Ovary (tissue), 7 donors: ENCODE measurements at regions not wholly inside any gene's neighbourhood (a gene's known extent, or its start where the extent isn't known, plus 50 kb on each side); places are given as distances from the start of the nearest gene placed in this dataset.
"Not testable (repeated sequence)": the region's sequence is repeated elsewhere in the genome, so short reads cannot be mapped to it uniquely, and the experiment has no call there.

Experiments
- DNase-seq, 5 donors: peaks; one replicate each; pipeline ENCODE4 v3.0.0-alpha.2; 2019 to 2020
- H3K27ac ChIP-seq, 2 donors: fragments of 200-600 bp; one replicate each; pipeline versions ENCODE4 v1.5.1 to v1.8.0; 2019 to 2022
- H3K27me3 ChIP-seq: fragments of 200-600 bp; one replicate; pipeline ENCODE4 v1.8.0; 2022
- H3K36me3 ChIP-seq: fragments of 200-600 bp; sonication (generic); one replicate; pipeline ENCODE4 v1.5.1; 2019
- H3K4me1 ChIP-seq: one replicate; pipeline ENCODE4 v1.8.1; 2013; ENCODE audit warnings: mild to moderate bottlenecking, moderate library complexity; ENCODE audit not compliant: insufficient read depth
- H3K4me3 ChIP-seq: fragments of 200-600 bp; sonication (generic); one replicate; pipeline ENCODE4 v1.5.1; 2017
- H3K9me3 ChIP-seq, 2 donors: fragments of 200-600 bp in 1 of 2; sonication (generic) in 1 of 2; one replicate each; pipeline versions ENCODE4 v1.5.1 to v1.8.1; 2013 to 2019; ENCODE audit warnings: mild to moderate bottlenecking in 1 of 2, moderate library complexity in 1 of 2
- EP300 ChIP-seq: sonication (generic); formaldehyde crosslinking; IDR thresholded peaks from one replicate; pipeline ENCODE4 v1.6.1; 2017; ENCODE audit warnings: antibody characterized with exemption
- POLR2A ChIP-seq: fragments of 450-650 bp; IDR thresholded peaks from one replicate; pipeline ENCODE4 v1.6.1; 2017; ENCODE audit warnings: antibody characterized with exemption, mild to moderate bottlenecking, moderate library complexity
- WGBS, 3 donors: extraction: QIAGEN DNeasy Blood & Tissue Kit in 1 of 3; methylation state at CpG; one replicate each; pipeline versions ENCODE4 v1.1.5 to v1.1.7; 2013 to 2017; 5-methylcytosine and 5-hydroxymethylcytosine counted together
- intact Hi-C, 4 donors: fragments of 100-400 bp; cut with DNase I; formaldehyde crosslinking; loops; one replicate each; pipeline versions ENCODE4 v1.11.0 to v1.15.1; 2022 to 2023
- TF ChIP-seq, protein P1 (sequence below), 3 donors: fragments of 450-650 bp in 2 of 3; fragments of 200-600 bp in 1 of 3; IDR thresholded peaks; one replicate each; pipeline versions ENCODE4 v1.5.1 to v1.8.0; 2016 to 2022; ENCODE audit warnings: antibody characterized with exemption in 3 of 3, mild to moderate bottlenecking in 1 of 3
- donor health status: DM: no; HTN: no; CAD: no; lungs with moderate emphysema.
- donor health status: DM: no; HTN: no; CAD: no.
- donor health status: Bipolar disorder and iron deficiency.
- donor health status: DM: no; HTN: no; CAD: no.
- donor health status: DM: yes; HTN: yes; CAD: no.

DNA sequence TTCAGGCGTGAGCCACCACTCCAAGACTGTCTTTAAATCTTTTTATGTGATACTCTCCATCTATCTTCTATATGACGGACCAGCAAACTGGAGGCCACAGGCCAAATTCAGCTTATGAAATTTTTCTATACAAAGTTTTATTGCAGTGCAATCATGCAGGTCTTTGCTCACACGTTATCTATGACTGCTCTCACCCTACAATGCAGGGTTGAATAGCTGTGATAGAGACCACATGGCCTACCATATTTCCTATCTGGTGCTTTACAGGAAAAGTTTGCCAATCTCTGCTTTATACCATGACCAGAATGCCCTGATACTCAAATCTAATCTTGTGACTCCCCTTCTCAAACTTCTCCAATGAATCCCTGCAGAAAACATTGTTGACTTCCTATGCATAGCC lies 89.5 kb upstream of the ACBD5 start:
- intact Hi-C loops: no loop called here
- Histone ChIP-seq H3K4me3 (no peak overlapping the region), H3K27me3 (no peaks in the 10 kb centered on the region), H3K4me1 (no peaks in the 10 kb centered on the region), H3K36me3 (no peaks in the 10 kb centered on the region), H3K27ac (no peak overlapping the region), H3K9me3 (no peaks in the 10 kb centered on the region)
- WGBS, 3 donors: 72 to 77% (median 74%) methylated on average over 3 of the region's 3 CpGs
- no peak for DNase-seq
- TF ChIP-seq, protein P1, sequence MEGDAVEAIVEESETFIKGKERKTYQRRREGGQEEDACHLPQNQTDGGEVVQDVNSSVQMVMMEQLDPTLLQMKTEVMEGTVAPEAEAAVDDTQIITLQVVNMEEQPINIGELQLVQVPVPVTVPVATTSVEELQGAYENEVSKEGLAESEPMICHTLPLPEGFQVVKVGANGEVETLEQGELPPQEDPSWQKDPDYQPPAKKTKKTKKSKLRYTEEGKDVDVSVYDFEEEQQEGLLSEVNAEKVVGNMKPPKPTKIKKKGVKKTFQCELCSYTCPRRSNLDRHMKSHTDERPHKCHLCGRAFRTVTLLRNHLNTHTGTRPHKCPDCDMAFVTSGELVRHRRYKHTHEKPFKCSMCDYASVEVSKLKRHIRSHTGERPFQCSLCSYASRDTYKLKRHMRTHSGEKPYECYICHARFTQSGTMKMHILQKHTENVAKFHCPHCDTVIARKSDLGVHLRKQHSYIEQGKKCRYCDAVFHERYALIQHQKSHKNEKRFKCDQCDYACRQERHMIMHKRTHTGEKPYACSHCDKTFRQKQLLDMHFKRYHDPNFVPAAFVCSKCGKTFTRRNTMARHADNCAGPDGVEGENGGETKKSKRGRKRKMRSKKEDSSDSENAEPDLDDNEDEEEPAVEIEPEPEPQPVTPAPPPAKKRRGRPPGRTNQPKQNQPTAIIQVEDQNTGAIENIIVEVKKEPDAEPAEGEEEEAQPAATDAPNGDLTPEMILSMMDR (IDR thresholded peaks at IDR 0.05): no peak
- TF ChIP-seq EP300: no peak

- TF ChIP-seq, protein P1 (IDR thresholded peaks at IDR 0.05): no peak
- TF ChIP-seq EP300 (no peak), POLR2A (no peak)
- Histone ChIP-seq H3K4me3 (no peak overlapping the region), H3K9me3 (no peaks in the 10 kb centered on the region), H3K27ac (no peak overlapping the region), H3K27me3 (no peaks in the 10 kb centered on the region), H3K4me1 (no peaks in the 10 kb centered on the region), H3K36me3 (no peaks in the 10 kb centered on the region)
- intact Hi-C loops: no loop called here
- 94 to 98% (median 94%) methylated on average over 1 of the region's 1 CpG for WGBS, 3 donors
- no peak for DNase-seq
Measured at GRCh38 chr10:27328946-27329345, 88.3 kb upstream of the ACBD5 start.

DNA sequence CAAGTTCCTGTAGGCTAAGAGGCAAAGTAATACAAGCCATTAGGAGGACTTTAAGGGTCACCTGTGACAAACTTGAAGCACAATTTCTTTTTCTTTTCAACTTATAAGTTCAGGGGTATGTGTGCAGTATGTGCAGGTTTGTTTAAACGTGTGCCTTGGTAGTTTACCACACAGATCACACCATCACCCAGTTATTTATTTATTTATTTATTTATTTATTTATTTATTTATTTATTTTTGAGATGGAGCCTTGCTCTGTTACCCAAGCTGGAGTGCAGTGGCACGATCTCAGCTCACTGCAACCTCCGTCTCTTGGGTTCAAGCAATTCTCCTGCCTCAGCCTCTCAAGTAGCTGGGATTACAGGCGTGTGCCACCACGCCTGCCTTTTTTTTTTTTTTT lies 86.2 kb upstream of the ACBD5 start:
- H3K36me3 ChIP-seq, H3K27ac ChIP-seq, H3K4me1 ChIP-seq, H3K9me3 ChIP-seq, DNase-seq, intact Hi-C loops, H3K27me3 ChIP-seq, H3K4me3 ChIP-seq: not testable (repeated sequence)
- 85 to 91% (median 86%) methylated on average over 5 of the region's 5 CpGs for WGBS, 3 donors

DNA sequence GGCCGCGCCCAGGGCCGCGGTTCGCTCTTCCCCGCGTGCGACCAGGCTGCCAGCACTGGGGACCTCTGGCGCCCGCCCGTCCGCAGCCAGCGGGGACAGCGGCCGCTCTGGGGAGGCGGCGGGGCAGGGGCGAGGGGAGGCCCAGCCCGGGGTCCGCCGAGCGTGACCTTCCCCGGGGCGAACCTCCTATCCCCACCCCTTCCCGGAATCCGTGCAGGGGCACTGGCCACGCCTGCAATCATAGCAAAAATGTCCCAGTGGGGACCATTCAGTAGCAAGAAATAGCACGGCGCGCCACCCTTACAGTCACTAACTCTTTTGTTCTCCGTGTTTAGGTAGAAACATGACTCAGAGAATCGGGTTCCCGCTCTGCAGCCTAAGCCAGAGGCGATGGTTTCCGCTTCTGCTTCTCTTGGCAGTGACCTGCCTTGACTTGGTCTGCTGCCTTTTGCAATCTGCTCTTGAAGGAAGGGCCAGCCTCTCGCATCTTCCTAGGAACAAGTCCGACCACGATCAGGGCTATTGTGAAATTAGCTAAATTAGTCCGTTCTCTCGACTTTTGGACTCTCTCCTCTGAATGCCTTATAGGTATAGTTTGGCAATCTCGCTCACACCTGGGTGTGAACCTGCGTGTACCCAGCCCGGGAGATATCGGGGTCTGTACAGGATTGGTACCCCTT lies 79.3 kb upstream of the ACBD5 start:
- no peak for TF ChIP-seq POLR2A
- no peak for TF ChIP-seq EP300
- TF ChIP-seq, protein P1 (IDR thresholded peaks at IDR 0.05): no peak
- no peaks in the 10 kb centered on the region for H3K9me3 ChIP-seq
- H3K4me1 ChIP-seq: peaks cover 2% of the 10 kb centered on the region
- no peaks in the 10 kb centered on the region for H3K27me3 ChIP-seq
- H3K36me3 ChIP-seq: no peaks in the 10 kb centered on the region
- peak in 1 of 5 donors; percentile 17 for DNase-seq
- H3K4me3 ChIP-seq: no peak overlapping the region
- no peak overlapping the region for H3K27ac ChIP-seq
- WGBS, 3 donors: 17 to 26% (median 25%) methylated on average over 43 to 44 of the region's 44 CpGs
- intact Hi-C loops: no loop called here

DNA sequence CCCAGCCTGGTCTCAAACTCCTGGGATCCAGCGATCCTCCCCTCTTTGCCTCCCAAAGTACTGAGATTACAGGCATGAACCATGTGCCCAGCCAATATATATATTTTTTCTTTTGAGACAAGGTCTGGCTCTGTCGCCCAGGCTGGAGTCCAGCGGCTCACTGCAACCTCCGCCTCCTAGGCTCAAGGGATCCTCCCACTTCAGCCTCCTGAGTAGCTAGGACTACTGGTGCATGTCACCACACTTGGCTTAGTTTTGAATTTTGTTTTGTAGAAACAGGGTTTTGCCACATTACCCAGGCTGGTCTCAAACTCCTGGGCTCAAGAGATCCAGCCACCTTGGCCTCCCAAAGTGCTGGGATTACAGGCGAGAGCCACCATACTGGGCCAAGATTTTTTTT lies 78.5 kb upstream of the ACBD5 start:
- H3K4me1 ChIP-seq, DNase-seq, H3K4me3 ChIP-seq, H3K27ac ChIP-seq, intact Hi-C loops, H3K9me3 ChIP-seq, H3K36me3 ChIP-seq, H3K27me3 ChIP-seq: not testable (repeated sequence)
- 88% methylated on average over 5 of the region's 5 CpGs for WGBS, 3 donors

- DNase-seq, intact Hi-C loops, H3K4me1 ChIP-seq, H3K27me3 ChIP-seq, H3K36me3 ChIP-seq, H3K9me3 ChIP-seq, H3K27ac ChIP-seq, H3K4me3 ChIP-seq: not testable (repeated sequence)
- WGBS, 3 donors: 70 to 78% (median 72%) methylated on average over 2 of the region's 2 CpGs
Measured at GRCh38 chr10:27315082-27315481, 74.5 kb upstream of the ACBD5 start.

- intact Hi-C loops, H3K36me3 ChIP-seq, H3K27me3 ChIP-seq, H3K4me3 ChIP-seq, DNase-seq, H3K4me1 ChIP-seq, H3K9me3 ChIP-seq, H3K27ac ChIP-seq: not testable (repeated sequence)
- 11 to 33% (median 18%) methylated on average over 3 of the region's 3 CpGs for WGBS, 3 donors
Measured at GRCh38 chr10:27313586-27313985, 73.0 kb upstream of the ACBD5 start.
